HG02642 (cell line): ENCODE measurements at regions not wholly inside any gene's neighbourhood (a gene's known extent, or its start where the extent isn't known, plus 50 kb on each side); places are given as distances from the start of the nearest gene placed in this dataset.

Experiments used
- ATAC-seq: cut with Tn5 transposase; IDR thresholded peaks from one replicate; pipeline ENCODE4 v1.9.1; 2021; ENCODE audit warnings: mild to moderate bottlenecking; ENCODE audit not compliant: unreplicated experiment, poor library complexity

- ATAC-seq, result no peak
Measured at GRCh38 chr2:38174646-38175423, 98.9 kb upstream of the CYP1B1 start.

- no peak for ATAC-seq
Measured at GRCh38 chr2:38174131-38174530, 98.2 kb upstream of the CYP1B1 start.

GRCh38 chr2:38173683-38174082, 97.7 kb upstream of the CYP1B1 start:
- ATAC-seq, result no peak

GRCh38 chr2:38171208-38171855, 95.4 kb upstream of the CYP1B1 start:
- no peak for ATAC-seq

- ATAC-seq, result no peak
Measured at GRCh38 chr2:38170733-38171132, 94.8 kb upstream of the CYP1B1 start.

- ATAC-seq, result no peak
Measured at GRCh38 chr2:38170067-38170466, 94.1 kb upstream of the CYP1B1 start.

- no peak for ATAC-seq
Measured at GRCh38 chr2:38168710-38169480, 92.9 kb upstream of the CYP1B1 start.

- ATAC-seq, result no peak
Measured at GRCh38 chr2:38167968-38168350, 92.0 kb upstream of the CYP1B1 start.

GRCh38 chr2:38165698-38166097, 89.7 kb upstream of the CYP1B1 start:
- no peak for ATAC-seq

GRCh38 chr2:38164881-38165280, 88.9 kb upstream of the CYP1B1 start:
- ATAC-seq, result peak; percentile 68

- no peak for ATAC-seq
Measured at GRCh38 chr2:38163579-38163978, 87.6 kb upstream of the CYP1B1 start.

- ATAC-seq, result no peak
Measured at GRCh38 chr2:38163006-38163405, 87.1 kb upstream of the CYP1B1 start.

- ATAC-seq, result no peak
Measured at GRCh38 chr2:38160516-38160915, 84.6 kb upstream of the CYP1B1 start.

GRCh38 chr2:38159597-38159996, 83.6 kb upstream of the CYP1B1 start:
- no peak for ATAC-seq

GRCh38 chr2:38159191-38159590, 83.2 kb upstream of the CYP1B1 start:
- ATAC-seq, result no peak

- ATAC-seq, result no peak
Measured at GRCh38 chr2:38158378-38159118, 82.6 kb upstream of the CYP1B1 start.

GRCh38 chr2:38156436-38156835, 80.5 kb upstream of the CYP1B1 start:
- ATAC-seq, result no peak

- ATAC-seq, result no peak
Measured at GRCh38 chr2:38155015-38155414, 79.1 kb upstream of the CYP1B1 start.

- ATAC-seq, result no peak
Measured at GRCh38 chr2:38154395-38154794, 78.4 kb upstream of the CYP1B1 start.

- ATAC-seq, result no peak
Measured at GRCh38 chr2:38153476-38154135, 77.7 kb upstream of the CYP1B1 start.
